Loucy (cell line): ENCODE measurements at regions not wholly inside any gene's neighbourhood (a gene's known extent, or its start where the extent isn't known, plus 50 kb on each side); places are given as distances from the start of the nearest gene placed in this dataset.
A peak's percentile ranks its signal among the peaks of the same experiment; 100 is the strongest.

Source experiments
- H2AFZ ChIP-seq: fragments of 200-600 bp; sonication (generic); 2 replicates; pipeline ENCODE4 v1.6.0; 2016; ENCODE audit warnings: antibody characterized with exemption, mild to moderate bottlenecking, low read length, moderate library complexity
- H3F3A ChIP-seq: fragments of 200-600 bp; 2 replicates; pipeline ENCODE4 v1.6.0; 2016; ENCODE audit warnings: antibody characterized with exemption, low read depth, mild to moderate bottlenecking
- H3K27me3 ChIP-seq: fragments of 200-600 bp; sonication (generic); 2 replicates; pipeline ENCODE4 v1.6.1; 2014; ENCODE audit warnings: low read length, mild to moderate bottlenecking; ENCODE audit not compliant: insufficient read depth, poor library complexity, severe bottlenecking
- H3K36me3 ChIP-seq: fragments of 200-600 bp; sonication (generic); 2 replicates; pipeline ENCODE4 v1.6.1; 2016; ENCODE audit warnings: low read length; ENCODE audit not compliant: insufficient read depth
- H3K4me1 ChIP-seq: fragments of 200-600 bp; sonication (generic); 2 replicates; pipeline ENCODE4 v1.5.1; 2014; ENCODE audit warnings: low read length, mild to moderate bottlenecking; ENCODE audit not compliant: insufficient read depth, poor library complexity, severe bottlenecking
- H3K4me2 ChIP-seq: fragments of 200-600 bp; sonication (generic); 2 replicates; pipeline ENCODE4 v1.6.0; 2014; ENCODE audit warnings: antibody characterized with exemption, low read length, low read depth, mild to moderate bottlenecking; ENCODE audit not compliant: poor library complexity, severe bottlenecking
- H3K4me3 ChIP-seq: fragments of 200-600 bp; sonication (generic); 2 replicates; pipeline ENCODE4 v1.5.1; 2014; ENCODE audit warnings: low read length, mild to moderate bottlenecking, mixed read lengths; ENCODE audit not compliant: poor library complexity, severe bottlenecking
- H3K79me2 ChIP-seq: fragments of 200-600 bp; sonication (generic); 2 replicates; pipeline ENCODE4 v1.6.1; 2014; ENCODE audit warnings: low read length; ENCODE audit not compliant: insufficient read depth
- H3K9ac ChIP-seq: fragments of 200-600 bp; sonication (generic); 2 replicates; pipeline ENCODE4 v1.6.0; 2014; ENCODE audit warnings: mild to moderate bottlenecking, low read depth, low read length, moderate library complexity; ENCODE audit not compliant: poor library complexity, severe bottlenecking
- H3K9me2 ChIP-seq: fragments of 200-600 bp; sonication (generic); replicated peaks from 2 replicates; pipeline ENCODE4 v1.6.1; 2016; ENCODE audit warnings: low read depth, low read length, mixed read lengths
- H3K9me3 ChIP-seq: fragments of 200-600 bp; sonication (generic); 2 replicates; pipeline ENCODE4 v1.6.1; 2014; ENCODE audit warnings: mild to moderate bottlenecking, antibody characterized with exemption, low read length, low read depth; ENCODE audit not compliant: insufficient read depth
- H4K20me1 ChIP-seq: fragments of 200-600 bp; sonication (generic); 2 replicates; pipeline ENCODE4 v1.6.0; 2014; ENCODE audit warnings: antibody characterized with exemption, low read length, mild to moderate bottlenecking; ENCODE audit not compliant: insufficient read depth, poor library complexity, severe bottlenecking
- CTCF ChIP-seq: fragments of 200-600 bp; sonication (generic); conservative IDR thresholded peaks from 2 replicates; pipeline ENCODE4 v1.5.1; 2014; ENCODE audit warnings: mild to moderate bottlenecking, antibody characterized with exemption, low read length
- EZH2phosphoT487 ChIP-seq: fragments of 200-600 bp; IDR thresholded peaks from 2 replicates; pipeline ENCODE4 v1.6.1; 2018; ENCODE audit warnings: antibody characterized with exemption, mild to moderate bottlenecking, moderate library complexity, borderline replicate concordance

DNA sequence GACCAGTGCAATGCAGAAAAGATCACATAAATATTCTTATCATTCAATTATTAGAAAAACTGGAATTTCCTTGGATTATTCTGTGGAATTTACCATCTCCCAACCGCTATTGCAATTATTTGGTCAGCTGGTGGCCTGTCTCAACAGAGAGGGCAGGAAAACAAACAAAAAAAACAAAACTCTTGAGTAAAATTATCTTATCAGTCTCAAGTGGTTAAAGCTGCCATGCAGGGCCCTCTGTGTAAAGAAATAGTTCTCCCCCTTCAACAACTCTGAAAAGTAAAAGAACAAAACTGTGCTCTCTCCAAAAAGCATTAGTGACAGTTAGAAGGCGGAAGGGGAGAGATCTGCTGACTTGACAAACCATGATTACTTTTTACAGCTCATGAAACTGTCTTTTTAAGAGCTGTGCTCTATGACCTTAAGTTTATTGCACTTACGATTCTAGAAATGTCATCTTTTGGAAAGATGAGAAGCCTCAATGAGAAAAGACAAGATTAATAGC lies 152.3 kb downstream of the DLEU7 start:
- H3K9me3 ChIP-seq: no peaks in the 10 kb centered on the region; the same call in 1 of the 2 replicates
- no peaks in the 10 kb centered on the region for H3K79me2 ChIP-seq
- H3K4me2 ChIP-seq: peak overlapping the region; percentile 21
- H4K20me1 ChIP-seq: no peaks in the 10 kb centered on the region
- H3K4me3 ChIP-seq: no peak overlapping the region
- peaks cover 20% of the 10 kb centered on the region for H3K4me1 ChIP-seq
- no peaks in the 10 kb centered on the region for H3K27me3 ChIP-seq
- no peaks in the 10 kb centered on the region for H3K9me2 ChIP-seq
- no peak for TF ChIP-seq CTCF
- no peaks in the 10 kb centered on the region for H3F3A ChIP-seq
- no peak overlapping the region for H2AFZ ChIP-seq
- no peaks in the 10 kb centered on the region for H3K36me3 ChIP-seq
- H3K9ac ChIP-seq: peak overlapping the region; percentile 21

- H4K20me1 ChIP-seq: no peaks in the 10 kb centered on the region
- peak overlapping the region; percentile 21 for H3K9ac ChIP-seq
- H3K79me2 ChIP-seq: no peaks in the 10 kb centered on the region
- no peak overlapping the region for H2AFZ ChIP-seq
- no peaks in the 10 kb centered on the region for H3K36me3 ChIP-seq
- H3K4me1 ChIP-seq: peaks cover 18% of the 10 kb centered on the region
- TF ChIP-seq EZH2phosphoT487: no peak
- TF ChIP-seq CTCF: no peak
- peak overlapping the region; percentile 21 for H3K4me2 ChIP-seq
- H3K27me3 ChIP-seq: no peaks in the 10 kb centered on the region
- H3K9me2 ChIP-seq: no peaks in the 10 kb centered on the region
- no peak overlapping the region for H3K4me3 ChIP-seq
- no peaks in the 10 kb centered on the region for H3F3A ChIP-seq
- no peaks in the 10 kb centered on the region; the same call in 1 of the 2 replicates for H3K9me3 ChIP-seq
Measured at GRCh38 chr13:50691681-50692263, 151.7 kb downstream of the DLEU7 start.

DNA sequence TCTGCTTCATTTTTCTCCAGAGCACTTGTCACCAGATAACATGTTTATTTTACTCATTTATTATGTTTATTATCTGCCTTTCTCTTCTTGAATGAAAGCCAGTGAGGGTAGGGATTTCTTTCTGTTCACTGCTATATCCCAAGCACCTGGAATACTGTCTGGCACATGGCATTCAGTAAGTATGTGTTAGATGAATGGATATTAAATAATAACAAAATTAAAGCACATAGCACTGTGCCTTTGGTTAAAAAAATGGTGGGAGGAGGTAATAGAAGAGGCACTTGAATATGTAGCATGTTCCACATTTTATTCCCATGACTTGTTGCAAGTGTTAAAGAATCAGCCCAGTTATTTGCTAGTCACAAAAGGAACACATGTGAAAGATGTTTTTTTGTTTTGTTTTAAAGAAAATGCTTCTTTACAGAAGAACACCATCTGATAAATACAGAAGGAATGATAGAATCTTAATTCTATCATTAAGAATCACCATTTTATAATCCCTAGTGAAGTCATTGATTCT lies 151.0 kb downstream of the DLEU7 start:
- Histone ChIP-seq H3K36me3 (no peaks in the 10 kb centered on the region), H3K79me2 (no peaks in the 10 kb centered on the region), H3K9ac (no peak overlapping the region), H3K9me3 (no peaks in the 10 kb centered on the region; the same call in 1 of the 2 replicates), H3K4me2 (no peak overlapping the region), H3K4me1 (peaks cover 18% of the 10 kb centered on the region), H2AFZ (no peak overlapping the region), H3K9me2 (no peaks in the 10 kb centered on the region), H4K20me1 (no peaks in the 10 kb centered on the region), H3K4me3 (no peak overlapping the region), H3F3A (no peaks in the 10 kb centered on the region), H3K27me3 (no peaks in the 10 kb centered on the region)
- no peak for TF ChIP-seq CTCF
- no peak for TF ChIP-seq EZH2phosphoT487
